Neural progenitor cell (in vitro differentiated cells): ENCODE measurements at regions not wholly inside any gene's neighbourhood (a gene's known extent, or its start where the extent isn't known, plus 50 kb on each side); places are given as distances from the start of the nearest gene placed in this dataset.

Source experiments
- DNase-seq: peaks from one replicate; pipeline ENCODE4 v3.0.0-alpha.2; 2016; ENCODE audit warnings: low spot score
- H2AFZ ChIP-seq: fragments of 200-600 bp; sonication (generic); replicated peaks from 2 replicates; pipeline ENCODE4 v1.6.1; 2016; ENCODE audit warnings: antibody characterized with exemption
- H3F3A ChIP-seq: fragments of 200-600 bp; sonication (generic); 2 replicates; pipeline ENCODE4 v1.6.1; 2016; ENCODE audit warnings: antibody characterized with exemption, low read depth
- H3K27ac ChIP-seq: fragments of 200-600 bp; sonication (generic); 2 replicates; pipeline ENCODE4 v1.5.1; 2016; ENCODE audit warnings: mild to moderate bottlenecking
- H3K27me3 ChIP-seq: fragments of 200-600 bp; sonication (generic); 2 replicates; pipeline ENCODE4 v1.6.1; 2016; ENCODE audit warnings: mild to moderate bottlenecking, moderate library complexity
- H3K36me3 ChIP-seq: fragments of 200-600 bp; sonication (generic); 2 replicates; pipeline ENCODE4 v1.5.1; 2016
- H3K4me1 ChIP-seq: fragments of 200-600 bp; sonication (generic); 2 replicates; pipeline ENCODE4 v1.6.1; 2016; ENCODE audit warnings: mixed run types
- H3K4me2 ChIP-seq: fragments of 200-600 bp; sonication (generic); 2 replicates; pipeline ENCODE4 v1.6.1; 2016
- H3K4me3 ChIP-seq: fragments of 200-600 bp; sonication (generic); 2 replicates; pipeline ENCODE4 v1.5.1; 2016
- H3K79me2 ChIP-seq: fragments of 200-600 bp; sonication (generic); 2 replicates; pipeline ENCODE4 v1.6.1; 2016; ENCODE audit warnings: low read depth
- H3K9ac ChIP-seq: fragments of 200-600 bp; sonication (generic); 2 replicates; pipeline ENCODE4 v1.6.1; 2016
- H3K9me3 ChIP-seq: fragments of 200-600 bp; sonication (generic); 2 replicates; pipeline ENCODE4 v1.5.1; 2016; ENCODE audit warnings: low read depth
- H4K20me1 ChIP-seq: fragments of 200-600 bp; sonication (generic); 2 replicates; pipeline ENCODE4 v1.6.1; 2016; ENCODE audit warnings: low read depth
- H3K27ac Mint-ChIP-seq: 3 replicates; pipeline ENCODE4 v1.8.0; 2021; ENCODE audit warnings: mixed read lengths
- H3K27me3 Mint-ChIP-seq: 2 replicates; pipeline ENCODE4 v1.8.0; 2022; ENCODE audit warnings: low read depth, mild to moderate bottlenecking, inconsistent platforms, moderate library complexity, mixed read lengths; ENCODE audit not compliant: insufficient read depth
- H3K36me3 Mint-ChIP-seq: 3 replicates; pipeline ENCODE4 v1.8.0; 2021; ENCODE audit warnings: mixed read lengths
- H3K4me1 Mint-ChIP-seq: 3 replicates; pipeline ENCODE4 v1.8.0; 2021; ENCODE audit warnings: mixed read lengths
- H3K4me3 Mint-ChIP-seq: 3 replicates; pipeline ENCODE4 v1.8.0; 2021; ENCODE audit warnings: mild to moderate bottlenecking, moderate library complexity, mixed read lengths
- H3K9me3 Mint-ChIP-seq: 3 replicates; pipeline ENCODE4 v1.8.0; 2020; ENCODE audit warnings: mixed read lengths
- CTCF ChIP-seq: fragments of 200-600 bp; sonication (generic); IDR thresholded peaks from 2 replicates; pipeline ENCODE4 v1.5.1; 2017; ENCODE audit warnings: antibody characterized with exemption, mild to moderate bottlenecking
- EZH2 ChIP-seq: fragments of 200-600 bp; sonication (generic); IDR thresholded peaks from 2 replicates; pipeline ENCODE4 v1.6.1; 2017; ENCODE audit warnings: antibody characterized with exemption, mild to moderate bottlenecking, moderate library complexity
- EZH2phosphoT487 ChIP-seq: fragments of 200-600 bp; sonication (generic); IDR thresholded peaks from 2 replicates; pipeline ENCODE4 v1.6.1; 2017; ENCODE audit warnings: antibody characterized with exemption

- H3K9me3 ChIP-seq = no peaks in the 10 kb centered on the region
- H3K36me3 Mint-ChIP-seq = no peaks in the 10 kb centered on the region
- no peak overlapping the region for H3K9ac ChIP-seq
- no peaks in the 10 kb centered on the region for H3K36me3 ChIP-seq
- no peaks in the 10 kb centered on the region for H3F3A ChIP-seq
- H4K20me1 ChIP-seq = no peaks in the 10 kb centered on the region
- DNase-seq = no peak
- H3K27me3 ChIP-seq = no peaks in the 10 kb centered on the region
- no peak overlapping the region for H3K4me3 Mint-ChIP-seq
- H3K4me2 ChIP-seq = no peak overlapping the region
- H3K4me3 ChIP-seq = no peak overlapping the region
- no peaks in the 10 kb centered on the region for H3K79me2 ChIP-seq
- TF ChIP-seq EZH2 = no peak
- TF ChIP-seq CTCF = no peak
- TF ChIP-seq EZH2phosphoT487 = no peak
- H3K4me1 Mint-ChIP-seq = no peaks in the 10 kb centered on the region
- no peaks in the 10 kb centered on the region for H3K4me1 ChIP-seq
- no peak overlapping the region for H3K27ac ChIP-seq
- H3K9me3 Mint-ChIP-seq = no peaks in the 10 kb centered on the region
- H3K27ac Mint-ChIP-seq = no peak overlapping the region
- no peak overlapping the region for H2AFZ ChIP-seq
- H3K27me3 Mint-ChIP-seq = peaks cover 2% of the 10 kb centered on the region
These were observed 1123.0 kb downstream of the VRK1 start for GRCh38 chr14:97920201-97920600.

- H3K79me2 ChIP-seq = no peaks in the 10 kb centered on the region
- H3K4me3 Mint-ChIP-seq = no peak overlapping the region
- no peaks in the 10 kb centered on the region for H3K36me3 ChIP-seq
- H3K27ac ChIP-seq = no peak overlapping the region
- no peaks in the 10 kb centered on the region for H3K9me3 ChIP-seq
- no peaks in the 10 kb centered on the region for H3K9me3 Mint-ChIP-seq
- no peaks in the 10 kb centered on the region for H3K4me1 ChIP-seq
- no peak overlapping the region for H3K4me2 ChIP-seq
- TF ChIP-seq CTCF (no peak), EZH2 (no peak), EZH2phosphoT487 (no peak)
- H3K36me3 Mint-ChIP-seq = no peaks in the 10 kb centered on the region
- H3K27me3 Mint-ChIP-seq = peaks cover 4% of the 10 kb centered on the region
- H2AFZ ChIP-seq = no peak overlapping the region
- H3K4me3 ChIP-seq = no peak overlapping the region
- DNase-seq = no peak
- no peaks in the 10 kb centered on the region for H3K27me3 ChIP-seq
- H3K27ac Mint-ChIP-seq = no peak overlapping the region
- H3F3A ChIP-seq = no peaks in the 10 kb centered on the region
- H3K4me1 Mint-ChIP-seq = no peaks in the 10 kb centered on the region
- no peak overlapping the region for H3K9ac ChIP-seq
- no peaks in the 10 kb centered on the region for H4K20me1 ChIP-seq
These were observed 1124.1 kb downstream of the VRK1 start for GRCh38 chr14:97921296-97921695.

GRCh38 chr14:97924922-97925613 lies 1127.9 kb downstream of the VRK1 start:
- H3K4me1 Mint-ChIP-seq = no peaks in the 10 kb centered on the region
- H3K4me3 ChIP-seq = no peak overlapping the region
- no peak overlapping the region for H2AFZ ChIP-seq
- no peaks in the 10 kb centered on the region for H3K79me2 ChIP-seq
- H3F3A ChIP-seq = no peaks in the 10 kb centered on the region
- no peak overlapping the region for H3K9ac ChIP-seq
- no peak for DNase-seq
- H3K36me3 Mint-ChIP-seq = no peaks in the 10 kb centered on the region
- H3K4me1 ChIP-seq = no peaks in the 10 kb centered on the region
- H3K27ac Mint-ChIP-seq = no peak overlapping the region
- no peak overlapping the region for H3K27ac ChIP-seq
- no peaks in the 10 kb centered on the region for H3K27me3 ChIP-seq
- no peaks in the 10 kb centered on the region for H3K9me3 ChIP-seq
- no peak for TF ChIP-seq CTCF
- TF ChIP-seq EZH2 = no peak
- no peak for TF ChIP-seq EZH2phosphoT487
- no peaks in the 10 kb centered on the region for H3K9me3 Mint-ChIP-seq
- H3K27me3 Mint-ChIP-seq = peaks cover 12% of the 10 kb centered on the region
- no peaks in the 10 kb centered on the region for H4K20me1 ChIP-seq
- H3K4me3 Mint-ChIP-seq = no peak overlapping the region
- no peaks in the 10 kb centered on the region for H3K36me3 ChIP-seq
- no peak overlapping the region for H3K4me2 ChIP-seq
